ENCODE measurements at regions not wholly inside any gene's neighbourhood (a gene's known extent, or its start where the extent isn't known, plus 50 kb on each side); places are given as distances from the start of the nearest gene placed in this dataset.

DNA sequence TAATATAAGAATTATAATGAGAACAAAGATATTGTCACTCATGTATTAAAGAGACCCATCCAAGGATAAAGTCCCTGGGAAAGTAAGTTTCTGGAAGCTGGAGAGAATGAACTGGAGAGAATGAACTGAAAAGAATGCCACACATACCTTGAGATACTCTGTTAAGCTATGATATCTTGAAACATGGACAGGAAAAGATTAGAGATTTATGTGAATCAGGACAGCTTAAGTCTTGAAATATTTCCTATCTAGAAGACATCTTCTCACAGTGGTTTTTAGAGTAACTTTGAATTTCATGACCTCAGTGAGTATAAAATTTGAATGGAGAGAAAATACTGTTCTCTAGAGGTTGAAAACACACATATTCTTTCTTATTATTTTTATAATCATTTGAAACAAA, 201.3 kb upstream of the HMCN1 start:
- TF ChIP-seq, protein P1, sequence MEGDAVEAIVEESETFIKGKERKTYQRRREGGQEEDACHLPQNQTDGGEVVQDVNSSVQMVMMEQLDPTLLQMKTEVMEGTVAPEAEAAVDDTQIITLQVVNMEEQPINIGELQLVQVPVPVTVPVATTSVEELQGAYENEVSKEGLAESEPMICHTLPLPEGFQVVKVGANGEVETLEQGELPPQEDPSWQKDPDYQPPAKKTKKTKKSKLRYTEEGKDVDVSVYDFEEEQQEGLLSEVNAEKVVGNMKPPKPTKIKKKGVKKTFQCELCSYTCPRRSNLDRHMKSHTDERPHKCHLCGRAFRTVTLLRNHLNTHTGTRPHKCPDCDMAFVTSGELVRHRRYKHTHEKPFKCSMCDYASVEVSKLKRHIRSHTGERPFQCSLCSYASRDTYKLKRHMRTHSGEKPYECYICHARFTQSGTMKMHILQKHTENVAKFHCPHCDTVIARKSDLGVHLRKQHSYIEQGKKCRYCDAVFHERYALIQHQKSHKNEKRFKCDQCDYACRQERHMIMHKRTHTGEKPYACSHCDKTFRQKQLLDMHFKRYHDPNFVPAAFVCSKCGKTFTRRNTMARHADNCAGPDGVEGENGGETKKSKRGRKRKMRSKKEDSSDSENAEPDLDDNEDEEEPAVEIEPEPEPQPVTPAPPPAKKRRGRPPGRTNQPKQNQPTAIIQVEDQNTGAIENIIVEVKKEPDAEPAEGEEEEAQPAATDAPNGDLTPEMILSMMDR (IDR thresholded peaks at IDR 0.05) = no peak
- TF ChIP-seq POLR2A (IDR thresholded peaks at IDR 0.05) (no peak), EP300 (IDR thresholded peaks at IDR 0.05) (no peak), POLR2AphosphoS5 (IDR thresholded peaks at IDR 0.05) (no peak)

All from sigmoid colon (tissue), 4 donors.